Suppressor macrophage treated with lipopolysaccharide for 1 hour (primary cell): ENCODE measurements at regions not wholly inside any gene's neighbourhood (a gene's known extent, or its start where the extent isn't known, plus 50 kb on each side); places are given as distances from the start of the nearest gene placed in this dataset.

Experiments used
- DNase-seq, 3 donors: peaks; one replicate each; pipeline ENCODE4 v3.0.0-alpha.2; 2020 to 2022

- DNase-seq: no peak
Measured at GRCh38 chr14:49463146-49463545, 123.0 kb downstream of the RPS29 start.

GRCh38 chr14:49461529-49462401 lies 124.4 kb downstream of the RPS29 start:
- DNase-seq: peak; percentile 82 to 88 (median 88)

- no peak for DNase-seq
Measured at GRCh38 chr14:49460662-49461061, 125.5 kb downstream of the RPS29 start.

GRCh38 chr14:49456589-49456988 lies 129.6 kb downstream of the RPS29 start:
- DNase-seq: no peak

GRCh38 chr14:49451938-49452337 lies 134.2 kb downstream of the RPS29 start:
- no peak for DNase-seq

- no peak for DNase-seq
Measured at GRCh38 chr14:49449749-49450148, 136.4 kb downstream of the RPS29 start.

GRCh38 chr14:49447540-49448107 lies 138.6 kb downstream of the RPS29 start:
- no peak for DNase-seq

- no peak for DNase-seq
Measured at GRCh38 chr14:49446801-49447200, 139.4 kb downstream of the RPS29 start.

- DNase-seq: no peak
Measured at GRCh38 chr14:49438256-49438770, 147.9 kb downstream of the RPS29 start.

- no peak for DNase-seq
Measured at GRCh38 chr14:49428076-49428475, 158.1 kb downstream of the RPS29 start.

- DNase-seq: no peak
Measured at GRCh38 chr14:49427117-49427516, 159.1 kb downstream of the RPS29 start.

- no peak for DNase-seq
Measured at GRCh38 chr14:49425921-49426320, 160.3 kb downstream of the RPS29 start.

- peak in 2 of 3 donors; percentile 23 to 34 for DNase-seq
Measured at GRCh38 chr14:49424436-49425331, 161.5 kb downstream of the RPS29 start.

GRCh38 chr14:49420201-49420600 lies 166.0 kb downstream of the RPS29 start:
- DNase-seq: peak in 1 of 3 donors; percentile 2

GRCh38 chr14:49418789-49419188 lies 167.4 kb downstream of the RPS29 start:
- no peak for DNase-seq

GRCh38 chr14:49417790-49418189 lies 168.4 kb downstream of the RPS29 start:
- no peak for DNase-seq

GRCh38 chr14:49408187-49408933 lies 177.8 kb downstream of the RPS29 start:
- DNase-seq: no peak

GRCh38 chr14:49405291-49405690 lies 180.9 kb downstream of the RPS29 start:
- DNase-seq: no peak

GRCh38 chr14:49401373-49401772 lies 184.8 kb downstream of the RPS29 start:
- no peak for DNase-seq

- DNase-seq: no peak
Measured at GRCh38 chr14:49396801-49397200, 189.4 kb downstream of the RPS29 start.

GRCh38 chr14:49381778-49382177 lies 204.4 kb downstream of the RPS29 start:
- no peak for DNase-seq

- no peak for DNase-seq
Measured at GRCh38 chr14:49367696-49368095, 218.5 kb downstream of the RPS29 start.
